ENCODE measurements at regions not wholly inside any gene's neighbourhood (a gene's known extent, or its start where the extent isn't known, plus 50 kb on each side); places are given as distances from the start of the nearest gene placed in this dataset.
A peak's percentile ranks its signal among the peaks of the same experiment; 100 is the strongest.

- Histone ChIP-seq H3K79me2 (ENCODE audit: insufficient read depth, low read length) (no peaks in the 10 kb centered on the region), H2AFZ (ENCODE audit: low read length) (no peak overlapping the region), H3K36me3 (ENCODE audit: insufficient read depth, low read length) (no peaks in the 10 kb centered on the region), H3K27ac (ENCODE audit: low read depth, low read length) (no peak overlapping the region), H3K27me3 (ENCODE audit: insufficient read depth, low read length) (no peaks in the 10 kb centered on the region), H3K4me2 (ENCODE audit: insufficient read depth, low read length) (no peak overlapping the region), H3K4me3 (ENCODE audit: insufficient read depth, low read length) (no peak overlapping the region), H4K20me1 (ENCODE audit: insufficient read depth, low read length) (no peaks in the 10 kb centered on the region), H3K9me3 (ENCODE audit: low read depth, low read length) (no peaks in the 10 kb centered on the region), H3K4me1 (ENCODE audit: insufficient read depth, low read length) (peaks cover 23% of the 10 kb centered on the region)
- no peak for DNase-seq (ENCODE audit: insufficient read length, low spot score, missing footprints)
- TF ChIP-seq, protein P1, sequence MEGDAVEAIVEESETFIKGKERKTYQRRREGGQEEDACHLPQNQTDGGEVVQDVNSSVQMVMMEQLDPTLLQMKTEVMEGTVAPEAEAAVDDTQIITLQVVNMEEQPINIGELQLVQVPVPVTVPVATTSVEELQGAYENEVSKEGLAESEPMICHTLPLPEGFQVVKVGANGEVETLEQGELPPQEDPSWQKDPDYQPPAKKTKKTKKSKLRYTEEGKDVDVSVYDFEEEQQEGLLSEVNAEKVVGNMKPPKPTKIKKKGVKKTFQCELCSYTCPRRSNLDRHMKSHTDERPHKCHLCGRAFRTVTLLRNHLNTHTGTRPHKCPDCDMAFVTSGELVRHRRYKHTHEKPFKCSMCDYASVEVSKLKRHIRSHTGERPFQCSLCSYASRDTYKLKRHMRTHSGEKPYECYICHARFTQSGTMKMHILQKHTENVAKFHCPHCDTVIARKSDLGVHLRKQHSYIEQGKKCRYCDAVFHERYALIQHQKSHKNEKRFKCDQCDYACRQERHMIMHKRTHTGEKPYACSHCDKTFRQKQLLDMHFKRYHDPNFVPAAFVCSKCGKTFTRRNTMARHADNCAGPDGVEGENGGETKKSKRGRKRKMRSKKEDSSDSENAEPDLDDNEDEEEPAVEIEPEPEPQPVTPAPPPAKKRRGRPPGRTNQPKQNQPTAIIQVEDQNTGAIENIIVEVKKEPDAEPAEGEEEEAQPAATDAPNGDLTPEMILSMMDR (IDR thresholded peaks at IDR 0.05; ENCODE audit: extremely low read depth, low read depth, low read length): no peak
These were observed 503.3 kb upstream of the PTCHD4 start for GRCh38 chr6:48614326-48614725.

- H3K27ac ChIP-seq (ENCODE audit: low read depth, low read length): no peak overlapping the region
- DNase-seq (ENCODE audit: insufficient read length, low spot score, missing footprints): no peak
These were observed 502.4 kb upstream of the PTCHD4 start for GRCh38 chr6:48613231-48613949.

GRCh38 chr6:48611332-48611731, 500.3 kb upstream of the PTCHD4 start:
- peak; percentile 49 for DNase-seq (ENCODE audit: insufficient read length, low spot score, missing footprints)
- H3K4me1 ChIP-seq (ENCODE audit: insufficient read depth, low read length): peaks cover 23% of the 10 kb centered on the region
- no peaks in the 10 kb centered on the region for H3K36me3 ChIP-seq (ENCODE audit: insufficient read depth, low read length)

More at GRCh38 chr6:48613231-48613949, 502.4 kb upstream of the PTCHD4 start:
- H2AFZ ChIP-seq (ENCODE audit: low read length): no peak overlapping the region
- TF ChIP-seq, protein P1 (IDR thresholded peaks at IDR 0.05; ENCODE audit: extremely low read depth, low read depth, low read length): no peak
- no peak overlapping the region for H3K4me3 ChIP-seq (ENCODE audit: insufficient read depth, low read length)
- H3K4me1 ChIP-seq (ENCODE audit: insufficient read depth, low read length): peaks cover 23% of the 10 kb centered on the region
- peak overlapping the region; percentile 4 for H3K4me2 ChIP-seq (ENCODE audit: insufficient read depth, low read length)
- no peaks in the 10 kb centered on the region for H3K27me3 ChIP-seq (ENCODE audit: insufficient read depth, low read length)
- no peaks in the 10 kb centered on the region for H3K36me3 ChIP-seq (ENCODE audit: insufficient read depth, low read length)
- no peaks in the 10 kb centered on the region for H3K79me2 ChIP-seq (ENCODE audit: insufficient read depth, low read length)
- no peaks in the 10 kb centered on the region for H3K9me3 ChIP-seq (ENCODE audit: low read depth, low read length)
- H4K20me1 ChIP-seq (ENCODE audit: insufficient read depth, low read length): no peaks in the 10 kb centered on the region

GRCh38 chr6:48610846-48611245, 499.8 kb upstream of the PTCHD4 start:
- H2AFZ ChIP-seq (ENCODE audit: low read length): no peak overlapping the region
- no peaks in the 10 kb centered on the region for H3K27me3 ChIP-seq (ENCODE audit: insufficient read depth, low read length)
- TF ChIP-seq, protein P1 (IDR thresholded peaks at IDR 0.05; ENCODE audit: extremely low read depth, low read depth, low read length): no peak
- H3K36me3 ChIP-seq (ENCODE audit: insufficient read depth, low read length): no peaks in the 10 kb centered on the region
- DNase-seq (ENCODE audit: insufficient read length, low spot score, missing footprints): no peak
- peak overlapping the region; percentile 2 for H3K27ac ChIP-seq (ENCODE audit: low read depth, low read length)
- H3K79me2 ChIP-seq (ENCODE audit: insufficient read depth, low read length): no peaks in the 10 kb centered on the region
- H3K4me1 ChIP-seq (ENCODE audit: insufficient read depth, low read length): peaks cover 22% of the 10 kb centered on the region
- no peak overlapping the region for H3K4me3 ChIP-seq (ENCODE audit: insufficient read depth, low read length)
- no peaks in the 10 kb centered on the region for H4K20me1 ChIP-seq (ENCODE audit: insufficient read depth, low read length)
- H3K9me3 ChIP-seq (ENCODE audit: low read depth, low read length): no peaks in the 10 kb centered on the region
- peak overlapping the region; percentile 53 for H3K4me2 ChIP-seq (ENCODE audit: insufficient read depth, low read length)

More at GRCh38 chr6:48611332-48611731, 500.3 kb upstream of the PTCHD4 start:
- no peaks in the 10 kb centered on the region for H4K20me1 ChIP-seq (ENCODE audit: insufficient read depth, low read length)
- H3K4me2 ChIP-seq (ENCODE audit: insufficient read depth, low read length): peak overlapping the region; percentile 53
- H3K9me3 ChIP-seq (ENCODE audit: low read depth, low read length): no peaks in the 10 kb centered on the region
- no peaks in the 10 kb centered on the region for H3K27me3 ChIP-seq (ENCODE audit: insufficient read depth, low read length)
- H3K79me2 ChIP-seq (ENCODE audit: insufficient read depth, low read length): no peaks in the 10 kb centered on the region
- no peak overlapping the region for H3K4me3 ChIP-seq (ENCODE audit: insufficient read depth, low read length)
- peak overlapping the region; percentile 2 for H3K27ac ChIP-seq (ENCODE audit: low read depth, low read length)
- H2AFZ ChIP-seq (ENCODE audit: low read length): no peak overlapping the region
- TF ChIP-seq, protein P1 (IDR thresholded peaks at IDR 0.05; ENCODE audit: extremely low read depth, low read depth, low read length): no peak

Measured in osteoblast (primary cell).